Activated naive CD8-positive, alpha-beta T cell (primary cell): ENCODE measurements at regions not wholly inside any gene's neighbourhood (a gene's known extent, or its start where the extent isn't known, plus 50 kb on each side); places are given as distances from the start of the nearest gene placed in this dataset.
"Not testable (repeated sequence)": the region's sequence is repeated elsewhere in the genome, so short reads cannot be mapped to it uniquely, and the experiment has no call there.

Experiments used
- H3K27ac Mint-ChIP-seq: one replicate; pipeline ENCODE4 v1.8.0; 2021; ENCODE audit warnings: mixed read lengths
- H3K27me3 Mint-ChIP-seq: one replicate; pipeline ENCODE4 v1.8.0; 2021; ENCODE audit warnings: mixed read lengths
- H3K36me3 Mint-ChIP-seq: one replicate; pipeline ENCODE4 v1.8.0; 2021; ENCODE audit warnings: mixed read lengths
- H3K4me1 Mint-ChIP-seq: one replicate; pipeline ENCODE4 v1.8.0; 2021; ENCODE audit warnings: low read depth, mixed read lengths
- H3K4me3 Mint-ChIP-seq: one replicate; pipeline ENCODE4 v1.8.0; 2021; ENCODE audit warnings: mild to moderate bottlenecking, mixed read lengths
- H3K9me3 Mint-ChIP-seq: one replicate; pipeline ENCODE4 v1.8.0; 2021; ENCODE audit warnings: low read depth, mixed read lengths

- H3K4me3 Mint-ChIP-seq = no peak overlapping the region
- no peaks in the 10 kb centered on the region for H3K27me3 Mint-ChIP-seq
- no peaks in the 10 kb centered on the region for H3K4me1 Mint-ChIP-seq
- H3K27ac Mint-ChIP-seq = no peak overlapping the region
- H3K36me3 Mint-ChIP-seq = no peaks in the 10 kb centered on the region
- H3K9me3 Mint-ChIP-seq = no peaks in the 10 kb centered on the region
Measured at GRCh38 chr3:110314512-110315114, 757.0 kb upstream of the NECTIN3 start.

- Mint-ChIP-seq H3K9me3 (no peaks in the 10 kb centered on the region), H3K27me3 (peaks cover 2% of the 10 kb centered on the region), H3K4me3 (no peak overlapping the region), H3K4me1 (no peaks in the 10 kb centered on the region), H3K36me3 (no peaks in the 10 kb centered on the region), H3K27ac (no peak overlapping the region)
Measured at GRCh38 chr3:110318108-110318507, 753.5 kb upstream of the NECTIN3 start.

GRCh38 chr3:110323349-110323748 lies 748.3 kb upstream of the NECTIN3 start:
- H3K4me1 Mint-ChIP-seq = no peaks in the 10 kb centered on the region
- no peak overlapping the region for H3K4me3 Mint-ChIP-seq
- no peaks in the 10 kb centered on the region for H3K9me3 Mint-ChIP-seq
- H3K36me3 Mint-ChIP-seq = no peaks in the 10 kb centered on the region
- H3K27ac Mint-ChIP-seq = no peak overlapping the region
- H3K27me3 Mint-ChIP-seq = peaks cover 2% of the 10 kb centered on the region

- Mint-ChIP-seq H3K9me3 (no peaks in the 10 kb centered on the region), H3K4me3 (no peak overlapping the region), H3K4me1 (no peaks in the 10 kb centered on the region), H3K27me3 (peaks cover 2% of the 10 kb centered on the region), H3K36me3 (no peaks in the 10 kb centered on the region), H3K27ac (no peak overlapping the region)
Measured at GRCh38 chr3:110324171-110324705, 747.4 kb upstream of the NECTIN3 start.

- no peaks in the 10 kb centered on the region for H3K36me3 Mint-ChIP-seq
- H3K27me3 Mint-ChIP-seq = no peaks in the 10 kb centered on the region
- H3K27ac Mint-ChIP-seq = no peak overlapping the region
- H3K4me3 Mint-ChIP-seq = no peak overlapping the region
- no peaks in the 10 kb centered on the region for H3K4me1 Mint-ChIP-seq
- no peaks in the 10 kb centered on the region for H3K9me3 Mint-ChIP-seq
Measured at GRCh38 chr3:110327870-110328269, 743.7 kb upstream of the NECTIN3 start.

- H3K36me3 Mint-ChIP-seq, H3K27me3 Mint-ChIP-seq, H3K4me1 Mint-ChIP-seq, H3K27ac Mint-ChIP-seq, H3K9me3 Mint-ChIP-seq, H3K4me3 Mint-ChIP-seq: not testable (repeated sequence)
Measured at GRCh38 chr3:110331562-110331961, 740.1 kb upstream of the NECTIN3 start.

- Mint-ChIP-seq H3K9me3 (peaks cover 1% of the 10 kb centered on the region), H3K36me3 (no peaks in the 10 kb centered on the region), H3K4me3 (no peak overlapping the region), H3K27ac (no peak overlapping the region), H3K27me3 (peaks cover 6% of the 10 kb centered on the region), H3K4me1 (no peaks in the 10 kb centered on the region)
Measured at GRCh38 chr3:110332629-110333028, 739.0 kb upstream of the NECTIN3 start.

GRCh38 chr3:110341047-110341446 lies 730.6 kb upstream of the NECTIN3 start:
- no peaks in the 10 kb centered on the region for H3K36me3 Mint-ChIP-seq
- H3K4me3 Mint-ChIP-seq = no peak overlapping the region
- H3K4me1 Mint-ChIP-seq = no peaks in the 10 kb centered on the region
- peaks cover 7% of the 10 kb centered on the region for H3K9me3 Mint-ChIP-seq
- H3K27me3 Mint-ChIP-seq = peaks cover 7% of the 10 kb centered on the region
- H3K27ac Mint-ChIP-seq = no peak overlapping the region

- H3K4me3 Mint-ChIP-seq = no peak overlapping the region
Measured at GRCh38 chr3:110343376-110343775, 728.2 kb upstream of the NECTIN3 start.

GRCh38 chr3:110343945-110344344 lies 727.7 kb upstream of the NECTIN3 start:
- no peak overlapping the region for H3K4me3 Mint-ChIP-seq
- H3K36me3 Mint-ChIP-seq = no peaks in the 10 kb centered on the region
- no peaks in the 10 kb centered on the region for H3K9me3 Mint-ChIP-seq
- peaks cover 4% of the 10 kb centered on the region for H3K27me3 Mint-ChIP-seq
- no peaks in the 10 kb centered on the region for H3K4me1 Mint-ChIP-seq
- no peak overlapping the region for H3K27ac Mint-ChIP-seq

More at GRCh38 chr3:110343376-110343775, 728.2 kb upstream of the NECTIN3 start:
- Mint-ChIP-seq H3K9me3 (no peaks in the 10 kb centered on the region), H3K27me3 (peaks cover 4% of the 10 kb centered on the region), H3K27ac (no peak overlapping the region), H3K4me1 (no peaks in the 10 kb centered on the region), H3K36me3 (no peaks in the 10 kb centered on the region)

- no peak overlapping the region for H3K4me3 Mint-ChIP-seq
- H3K27me3 Mint-ChIP-seq = peaks cover 2% of the 10 kb centered on the region
- no peaks in the 10 kb centered on the region for H3K36me3 Mint-ChIP-seq
- no peaks in the 10 kb centered on the region for H3K4me1 Mint-ChIP-seq
- H3K9me3 Mint-ChIP-seq = no peaks in the 10 kb centered on the region
- H3K27ac Mint-ChIP-seq = no peak overlapping the region
Measured at GRCh38 chr3:110344487-110344886, 727.1 kb upstream of the NECTIN3 start.

- Mint-ChIP-seq H3K4me3 (no peak overlapping the region), H3K36me3 (no peaks in the 10 kb centered on the region), H3K9me3 (no peaks in the 10 kb centered on the region), H3K27ac (no peak overlapping the region), H3K27me3 (peaks cover 2% of the 10 kb centered on the region), H3K4me1 (no peaks in the 10 kb centered on the region)
Measured at GRCh38 chr3:110344897-110345767, 726.5 kb upstream of the NECTIN3 start.

- Mint-ChIP-seq H3K9me3 (no peaks in the 10 kb centered on the region), H3K27ac (no peak overlapping the region), H3K4me1 (no peaks in the 10 kb centered on the region), H3K27me3 (no peaks in the 10 kb centered on the region), H3K4me3 (no peak overlapping the region), H3K36me3 (no peaks in the 10 kb centered on the region)
Measured at GRCh38 chr3:110349295-110349694, 722.3 kb upstream of the NECTIN3 start.

- peaks cover 3% of the 10 kb centered on the region for H3K27me3 Mint-ChIP-seq
- no peaks in the 10 kb centered on the region for H3K9me3 Mint-ChIP-seq
- no peaks in the 10 kb centered on the region for H3K4me1 Mint-ChIP-seq
- H3K4me3 Mint-ChIP-seq = no peak overlapping the region
- no peak overlapping the region for H3K27ac Mint-ChIP-seq
- no peaks in the 10 kb centered on the region for H3K36me3 Mint-ChIP-seq
Measured at GRCh38 chr3:110352841-110353604, 718.6 kb upstream of the NECTIN3 start.

GRCh38 chr3:110362751-110363150 lies 708.9 kb upstream of the NECTIN3 start:
- no peaks in the 10 kb centered on the region for H3K9me3 Mint-ChIP-seq
- no peaks in the 10 kb centered on the region for H3K4me1 Mint-ChIP-seq
- no peaks in the 10 kb centered on the region for H3K27me3 Mint-ChIP-seq
- no peak overlapping the region for H3K27ac Mint-ChIP-seq
- no peak overlapping the region for H3K4me3 Mint-ChIP-seq
- H3K36me3 Mint-ChIP-seq = no peaks in the 10 kb centered on the region
